Activated T-cell treated with anti-CD3 and anti-CD28 coated beads, Interleukin-2, amount 50 U/mL, for 4 hours (primary cell): ENCODE measurements at regions not wholly inside any gene's neighbourhood (a gene's known extent, or its start where the extent isn't known, plus 50 kb on each side); places are given as distances from the start of the nearest gene placed in this dataset.
"Not testable (repeated sequence)": the region's sequence is repeated elsewhere in the genome, so short reads cannot be mapped to it uniquely, and the experiment has no call there.

Source experiments
- ATAC-seq, 2 donors: fragments of 200-7000 bp; cut with Tn5 transposase; one replicate each; pipeline ENCODE4 v1.10.0; 2021
- DNase-seq: peaks from one replicate; pipeline ENCODE4 v3.0.0-alpha.2; 2020
- H3K27me3 Mint-ChIP-seq: one replicate; pipeline ENCODE4 v1.8.0; 2021; ENCODE audit warnings: low read depth, mixed read lengths
- H3K36me3 Mint-ChIP-seq: one replicate; pipeline ENCODE4 v1.8.0; 2022; ENCODE audit warnings: mixed read lengths; ENCODE audit not compliant: insufficient read depth
- H3K4me1 Mint-ChIP-seq: one replicate; pipeline ENCODE4 v1.8.0; 2021; ENCODE audit warnings: low read depth, mixed read lengths
- H3K4me3 Mint-ChIP-seq: one replicate; pipeline ENCODE4 v1.8.0; 2021; ENCODE audit warnings: mild to moderate bottlenecking, moderate library complexity, mixed read lengths
- H3K9me3 Mint-ChIP-seq: one replicate; pipeline ENCODE4 v1.8.0; 2021; ENCODE audit warnings: mixed read lengths

GRCh38 chr9:135299651-135300345, 179.8 kb upstream of the PPP1R26 start:
- H3K9me3 Mint-ChIP-seq, result no peaks in the 10 kb centered on the region
- no peak for ATAC-seq
- no peak for DNase-seq
- peaks cover 26% of the 10 kb centered on the region for H3K27me3 Mint-ChIP-seq
- H3K4me1 Mint-ChIP-seq, result no peaks in the 10 kb centered on the region
- H3K36me3 Mint-ChIP-seq, result no peaks in the 10 kb centered on the region
- no peak overlapping the region for H3K4me3 Mint-ChIP-seq

GRCh38 chr9:135300346-135301141, 179.0 kb upstream of the PPP1R26 start:
- no peak overlapping the region for H3K4me3 Mint-ChIP-seq
- DNase-seq, result no peak
- H3K9me3 Mint-ChIP-seq, result no peaks in the 10 kb centered on the region
- no peaks in the 10 kb centered on the region for H3K36me3 Mint-ChIP-seq
- peaks cover 20% of the 10 kb centered on the region for H3K27me3 Mint-ChIP-seq
- no peak for ATAC-seq
- H3K4me1 Mint-ChIP-seq, result no peaks in the 10 kb centered on the region

- Mint-ChIP-seq H3K4me3 (no peak overlapping the region), H3K36me3 (no peaks in the 10 kb centered on the region), H3K4me1 (no peaks in the 10 kb centered on the region), H3K27me3 (peaks cover 20% of the 10 kb centered on the region), H3K9me3 (no peaks in the 10 kb centered on the region)
- ATAC-seq (no peak), DNase-seq (no peak)
Observed at GRCh38 chr9:135301271-135302263, 178.0 kb upstream of the PPP1R26 start.

- DNase-seq (no peak), ATAC-seq (no peak)
- Mint-ChIP-seq H3K9me3 (no peaks in the 10 kb centered on the region), H3K4me3 (no peak overlapping the region), H3K36me3 (no peaks in the 10 kb centered on the region), H3K4me1 (no peaks in the 10 kb centered on the region), H3K27me3 (peaks cover 25% of the 10 kb centered on the region)
Observed at GRCh38 chr9:135302329-135303279, 177.0 kb upstream of the PPP1R26 start.

GRCh38 chr9:135303280-135303647, 176.3 kb upstream of the PPP1R26 start:
- Mint-ChIP-seq H3K36me3 (no peaks in the 10 kb centered on the region), H3K27me3 (peaks cover 22% of the 10 kb centered on the region), H3K4me1 (no peaks in the 10 kb centered on the region), H3K9me3 (no peaks in the 10 kb centered on the region), H3K4me3 (no peak overlapping the region)
- ATAC-seq (no peak), DNase-seq (no peak)

GRCh38 chr9:135303865-135304499, 175.6 kb upstream of the PPP1R26 start:
- Mint-ChIP-seq H3K36me3 (no peaks in the 10 kb centered on the region), H3K4me1 (no peaks in the 10 kb centered on the region)
- DNase-seq, result no peak

GRCh38 chr9:135304886-135305285, 174.7 kb upstream of the PPP1R26 start:
- H3K9me3 Mint-ChIP-seq, result no peaks in the 10 kb centered on the region
- no peak for ATAC-seq
- H3K27me3 Mint-ChIP-seq, result peaks cover 23% of the 10 kb centered on the region
- DNase-seq, result no peak
- no peaks in the 10 kb centered on the region for H3K4me1 Mint-ChIP-seq
- H3K4me3 Mint-ChIP-seq, result no peak overlapping the region
- no peaks in the 10 kb centered on the region for H3K36me3 Mint-ChIP-seq

More at GRCh38 chr9:135303865-135304499, 175.6 kb upstream of the PPP1R26 start:
- no peaks in the 10 kb centered on the region for H3K9me3 Mint-ChIP-seq
- H3K4me3 Mint-ChIP-seq, result no peak overlapping the region
- H3K27me3 Mint-ChIP-seq, result peaks cover 24% of the 10 kb centered on the region
- ATAC-seq, result no peak

- no peak overlapping the region for H3K4me3 Mint-ChIP-seq
- H3K36me3 Mint-ChIP-seq, result no peaks in the 10 kb centered on the region
- peaks cover 21% of the 10 kb centered on the region for H3K27me3 Mint-ChIP-seq
- no peaks in the 10 kb centered on the region for H3K4me1 Mint-ChIP-seq
- no peaks in the 10 kb centered on the region for H3K9me3 Mint-ChIP-seq
- DNase-seq (no peak), ATAC-seq (no peak)
Observed at GRCh38 chr9:135305546-135306180, 173.9 kb upstream of the PPP1R26 start.

- no peaks in the 10 kb centered on the region for H3K4me1 Mint-ChIP-seq
- no peaks in the 10 kb centered on the region for H3K9me3 Mint-ChIP-seq
- no peak for ATAC-seq
- no peak for DNase-seq
- no peak overlapping the region for H3K4me3 Mint-ChIP-seq
- H3K27me3 Mint-ChIP-seq, result peaks cover 24% of the 10 kb centered on the region
- no peaks in the 10 kb centered on the region for H3K36me3 Mint-ChIP-seq
Observed at GRCh38 chr9:135306699-135307098, 172.9 kb upstream of the PPP1R26 start.

- no peak for DNase-seq
- Mint-ChIP-seq H3K4me1 (no peaks in the 10 kb centered on the region), H3K4me3 (no peak overlapping the region), H3K36me3 (no peaks in the 10 kb centered on the region), H3K27me3 (peaks cover 24% of the 10 kb centered on the region), H3K9me3 (peaks cover under 1% of the 10 kb centered on the region)
- ATAC-seq, result no peak
Observed at GRCh38 chr9:135307300-135307699, 172.3 kb upstream of the PPP1R26 start.

GRCh38 chr9:135307919-135308318, 171.7 kb upstream of the PPP1R26 start:
- not testable (repeated sequence) for H3K4me3 Mint-ChIP-seq, DNase-seq, H3K36me3 Mint-ChIP-seq, H3K4me1 Mint-ChIP-seq, H3K9me3 Mint-ChIP-seq, ATAC-seq
- H3K27me3 Mint-ChIP-seq, result peaks cover 28% of the 10 kb centered on the region

- no peak for ATAC-seq
- no peak for DNase-seq
- Mint-ChIP-seq H3K9me3 (peaks cover 13% of the 10 kb centered on the region), H3K4me1 (no peaks in the 10 kb centered on the region), H3K36me3 (no peaks in the 10 kb centered on the region), H3K4me3 (no peak overlapping the region), H3K27me3 (peaks cover 35% of the 10 kb centered on the region)
Observed at GRCh38 chr9:135308821-135309762, 170.5 kb upstream of the PPP1R26 start.
